ENCODE measurements at regions not wholly inside any gene's neighbourhood (a gene's known extent, or its start where the extent isn't known, plus 50 kb on each side); places are given as distances from the start of the nearest gene placed in this dataset.
A peak's percentile ranks its signal among the peaks of the same experiment; 100 is the strongest.
"Not testable (repeated sequence)": the region's sequence is repeated elsewhere in the genome, so short reads cannot be mapped to it uniquely, and the experiment has no call there.

DNA sequence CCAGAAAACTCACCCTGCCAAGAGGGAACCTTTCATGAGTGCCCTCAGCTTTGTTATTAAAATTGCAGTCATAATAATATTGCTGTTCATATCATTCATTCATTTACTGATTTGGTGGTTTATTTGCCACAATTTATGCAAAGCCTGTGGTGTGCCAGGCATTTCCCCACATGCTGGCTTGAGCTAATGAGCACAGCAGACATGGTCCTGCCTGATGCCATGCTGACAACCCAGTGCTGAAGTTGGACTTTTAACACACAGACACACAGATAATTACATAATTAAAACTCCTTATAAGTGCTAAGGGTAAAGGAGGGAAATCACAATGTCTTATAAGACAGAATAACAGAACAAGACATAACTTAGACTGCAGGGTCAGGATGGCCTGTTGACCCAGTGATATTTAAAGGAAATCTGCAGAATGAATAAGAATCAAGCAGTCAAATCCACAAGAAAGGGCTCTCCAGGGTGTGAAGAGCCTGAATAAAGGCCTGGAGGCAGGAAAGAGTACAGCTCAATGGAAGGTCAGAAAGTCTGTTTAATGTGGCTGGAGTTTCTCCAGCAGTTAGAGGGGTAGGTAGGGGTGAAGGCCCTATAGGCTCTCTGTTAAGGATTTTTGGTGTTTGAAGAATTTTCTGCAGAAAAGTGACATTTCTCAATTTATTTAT lies 196.9 kb upstream of the CDH11 start:
- DNase-seq = no peak

DNA sequence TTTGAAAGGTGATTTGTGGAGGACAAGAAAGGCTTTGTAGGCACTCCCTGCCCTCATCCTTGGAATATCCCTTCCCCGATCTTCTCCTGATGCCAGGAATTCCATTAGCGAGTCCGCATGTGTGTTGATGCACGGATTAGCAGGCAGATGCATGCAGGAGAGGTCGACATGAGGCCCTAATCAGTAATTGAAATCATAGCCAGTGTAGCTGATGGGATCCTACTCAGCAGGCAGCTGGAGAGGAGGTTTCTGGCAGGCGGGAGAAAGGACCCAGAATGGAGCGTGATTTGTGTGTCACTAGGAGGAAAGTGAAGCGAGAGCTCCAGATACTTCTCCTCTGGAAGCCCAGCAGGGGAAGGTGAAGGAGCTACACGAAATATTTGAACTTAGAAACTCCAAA lies 196.3 kb upstream of the CDH11 start:
- peak; percentile 20 for DNase-seq

GRCh38 chr16:65316808-65317207 lies 194.9 kb upstream of the CDH11 start:
- no peak for DNase-seq

DNA sequence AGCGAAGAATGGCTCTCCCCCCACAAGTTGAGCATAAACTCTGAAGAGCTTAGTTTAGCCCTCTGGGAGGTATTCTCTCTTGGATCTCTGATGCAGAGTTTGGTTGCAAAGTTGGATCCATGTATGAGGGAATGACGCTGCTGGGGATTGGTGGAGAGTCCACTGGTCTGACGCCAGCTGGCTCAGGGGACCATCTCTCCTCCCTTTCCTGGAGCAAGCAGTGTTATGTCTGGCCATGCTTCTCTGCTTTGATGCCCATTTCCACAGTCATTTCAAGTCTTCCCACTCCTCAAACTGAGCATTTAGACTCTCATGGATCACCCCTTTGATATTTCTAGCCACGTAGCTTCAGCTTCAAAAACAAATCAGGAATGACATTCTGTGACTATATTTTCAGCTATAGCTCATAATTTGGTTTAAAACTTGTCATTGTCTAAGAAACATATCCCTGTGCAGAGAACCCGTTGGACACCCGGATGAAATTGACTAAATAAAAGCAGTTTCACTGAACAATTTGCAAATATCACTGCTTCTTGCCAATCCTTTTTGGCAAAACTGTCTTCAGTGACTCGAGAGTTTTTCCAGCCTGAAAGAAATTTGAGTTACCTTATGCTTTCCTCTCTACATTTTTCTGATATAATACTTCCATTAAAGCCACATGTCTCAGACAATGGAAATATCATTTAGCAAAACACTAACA lies 193.4 kb upstream of the CDH11 start:
- no peak for DNase-seq

GRCh38 chr16:65314627-65315008 lies 192.8 kb upstream of the CDH11 start:
- DNase-seq = no peak

DNA sequence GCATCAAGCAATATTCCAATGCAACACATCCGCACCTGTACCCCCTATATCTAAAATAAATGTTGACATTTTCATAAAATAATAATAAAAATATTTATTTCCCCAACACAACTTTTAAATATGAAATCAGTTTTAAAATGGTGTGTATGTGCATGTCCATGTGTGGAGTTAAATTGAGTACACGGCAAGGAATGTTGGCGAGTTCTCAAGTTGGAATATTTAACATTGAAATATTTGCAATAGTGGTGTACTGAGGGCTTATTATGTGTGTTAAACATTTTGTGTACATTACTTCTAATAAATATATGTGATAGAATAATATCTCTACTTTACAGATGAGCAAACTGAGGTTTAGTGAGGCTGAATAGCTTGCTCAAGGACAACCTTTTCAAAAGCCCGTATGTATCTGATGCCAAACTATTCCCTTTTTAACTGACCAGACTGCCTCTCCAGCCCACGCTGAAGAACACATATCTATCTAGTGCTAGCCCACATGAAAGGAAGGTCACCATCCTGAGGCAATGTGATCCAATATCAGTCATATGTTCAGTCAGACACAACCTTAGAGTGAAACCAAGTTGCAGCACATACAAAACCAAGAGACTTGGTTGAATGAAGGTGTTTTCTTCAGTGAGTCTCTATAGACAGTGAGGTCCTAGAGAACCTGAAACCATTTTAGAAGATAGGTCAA lies 192.2 kb upstream of the CDH11 start:
- no peak for DNase-seq

DNA sequence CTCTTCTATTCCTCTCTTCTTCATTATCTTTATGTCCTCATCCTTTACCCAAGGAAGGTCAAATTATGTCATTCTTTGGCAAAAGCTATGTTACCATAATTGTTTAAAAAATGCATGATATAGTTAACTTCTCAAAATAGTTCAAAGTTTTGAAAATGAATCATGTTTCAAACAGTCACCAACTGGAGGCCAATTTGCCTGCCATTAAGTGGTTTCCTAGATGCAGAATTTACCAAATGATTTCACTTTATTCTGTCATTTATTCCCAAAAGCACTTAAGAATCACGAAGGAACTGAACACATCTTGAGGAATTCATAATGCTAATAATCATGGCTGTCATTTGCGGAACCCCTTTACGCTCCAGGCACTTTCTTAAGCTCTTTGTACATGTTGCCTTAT lies 190.9 kb upstream of the CDH11 start:
- DNase-seq = no peak

DNA sequence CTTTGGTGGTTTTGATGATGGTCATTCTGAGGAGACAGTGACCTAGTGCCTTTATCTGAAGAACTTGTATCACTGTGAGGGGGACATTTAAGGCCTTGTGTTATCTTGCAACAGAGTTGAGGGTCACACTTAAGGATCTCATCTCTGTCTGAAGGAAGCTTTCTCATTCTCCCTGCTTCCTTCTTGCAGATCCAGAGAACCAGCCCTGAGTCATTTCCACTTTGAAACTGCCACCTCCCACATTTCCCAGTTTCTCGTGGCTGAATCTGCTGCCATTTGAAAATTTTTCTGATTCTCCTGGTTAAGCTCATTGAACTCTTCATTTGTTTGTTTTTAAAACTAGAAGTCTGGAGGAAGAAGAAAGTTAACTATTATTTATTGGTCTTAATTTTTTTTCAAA lies 190.2 kb upstream of the CDH11 start:
- no peak for DNase-seq

- DNase-seq = not testable (repeated sequence)
These were observed 188.6 kb upstream of the CDH11 start for GRCh38 chr16:65310491-65310890.

DNA sequence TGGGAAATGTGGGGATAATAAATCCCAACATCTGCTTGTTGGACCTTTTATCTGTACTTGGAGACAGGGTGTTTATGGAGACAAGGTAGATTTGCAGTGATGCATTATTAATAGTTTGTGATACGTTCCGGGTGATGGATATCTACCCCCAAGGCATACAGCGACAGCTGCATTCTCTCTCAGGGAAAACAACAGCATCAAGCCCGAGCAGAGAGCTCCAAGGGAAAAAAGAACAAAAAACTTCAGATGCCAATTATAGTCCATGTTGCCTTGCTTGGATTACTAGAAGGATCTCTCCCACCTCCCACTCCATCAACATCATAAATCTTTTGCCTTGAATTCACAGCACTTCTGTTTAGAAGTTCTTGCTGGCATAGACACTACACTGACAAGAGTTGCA lies 187.5 kb upstream of the CDH11 start:
- no peak for DNase-seq

DNA sequence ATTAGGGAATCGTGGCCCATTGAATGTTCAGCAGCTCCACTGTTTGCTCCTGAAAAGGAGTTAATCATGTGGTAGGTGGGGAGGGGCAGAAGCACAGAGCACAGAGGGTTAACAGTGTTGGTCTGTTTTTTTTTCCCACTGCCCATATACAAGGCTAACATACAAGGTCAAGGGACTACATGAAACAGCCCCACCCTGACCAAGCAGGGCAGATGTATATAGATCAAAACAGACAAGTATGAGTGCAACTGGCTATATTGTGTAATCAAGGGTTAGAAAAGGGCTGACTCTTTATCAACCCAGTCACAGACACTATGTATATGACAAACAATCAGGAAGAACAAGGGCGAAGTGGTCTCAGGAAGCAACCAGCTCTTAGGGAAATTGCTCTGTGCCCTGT lies 186.6 kb upstream of the CDH11 start:
- DNase-seq = no peak

- no peak for DNase-seq
These were observed 185.4 kb upstream of the CDH11 start for GRCh38 chr16:65307286-65307685.

DNA sequence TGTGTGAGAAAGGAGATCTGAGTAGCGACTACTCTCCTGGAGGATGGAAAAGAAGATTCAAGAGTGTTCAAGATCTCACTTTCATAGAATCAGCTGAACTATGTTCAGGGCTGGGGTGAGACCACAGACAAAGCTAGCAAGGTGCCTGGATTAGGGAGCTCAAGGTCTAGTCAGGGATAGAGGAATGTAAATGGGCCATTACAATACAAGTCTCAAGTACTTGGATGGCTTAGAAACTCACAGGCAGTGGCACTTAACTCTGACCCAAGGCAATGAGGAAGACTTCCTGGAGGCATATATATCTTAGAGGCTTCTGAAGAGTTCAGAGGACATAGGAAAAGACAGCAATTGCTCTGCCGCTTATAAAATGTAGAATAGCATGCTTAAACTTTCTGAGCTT lies 184.9 kb upstream of the CDH11 start:
- DNase-seq = no peak

DNA sequence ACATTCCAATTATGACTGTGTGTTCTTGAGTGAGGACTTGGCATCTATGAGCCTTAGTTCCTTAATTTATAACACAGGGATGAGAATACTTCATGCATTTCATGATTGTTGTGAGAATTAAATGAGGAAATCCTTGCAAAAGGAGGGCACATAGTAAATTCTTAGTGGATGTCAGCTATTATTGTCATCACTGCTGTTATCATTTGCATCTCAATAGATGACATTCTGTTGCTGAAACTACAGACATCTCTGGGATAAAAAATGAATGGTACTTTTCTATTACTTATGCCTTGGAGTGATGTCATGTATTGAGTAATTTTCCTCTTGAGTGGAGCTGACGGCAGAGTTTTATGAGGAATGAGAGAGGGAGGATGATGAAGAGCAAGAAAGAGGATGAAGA lies 184.4 kb upstream of the CDH11 start:
- no peak for DNase-seq

DNA sequence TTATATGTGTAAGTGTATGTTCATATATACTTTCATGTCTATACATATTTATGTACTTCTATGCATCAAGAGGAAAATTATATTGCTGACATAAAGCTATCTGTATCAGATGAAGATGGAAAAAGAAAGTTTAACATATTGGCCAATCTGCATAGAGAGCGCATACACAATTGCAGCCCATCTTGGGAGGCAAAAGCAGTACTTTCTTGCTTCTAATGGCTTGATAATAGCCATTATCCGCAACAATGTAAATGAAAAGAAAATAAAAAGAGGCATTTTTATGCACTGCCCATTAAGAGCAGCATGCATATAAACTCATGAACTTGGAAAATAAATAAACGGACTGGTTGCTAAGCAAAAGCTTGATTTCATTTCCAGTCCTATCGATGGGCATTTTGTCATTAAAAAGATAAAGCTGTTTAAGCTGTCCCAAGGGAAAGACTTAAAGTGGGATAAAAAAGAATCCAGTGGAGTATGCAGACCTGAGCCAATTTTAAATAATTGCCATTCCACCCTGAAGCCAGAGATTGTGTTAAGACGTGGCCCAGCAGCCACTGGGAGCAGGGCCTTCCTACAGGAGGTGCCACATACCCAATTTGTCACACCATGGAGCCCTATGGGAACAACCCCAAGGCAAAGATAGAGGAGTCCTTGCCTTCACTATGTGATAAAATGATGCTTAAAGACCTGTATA lies 183.6 kb upstream of the CDH11 start:
- no peak for DNase-seq

DNA sequence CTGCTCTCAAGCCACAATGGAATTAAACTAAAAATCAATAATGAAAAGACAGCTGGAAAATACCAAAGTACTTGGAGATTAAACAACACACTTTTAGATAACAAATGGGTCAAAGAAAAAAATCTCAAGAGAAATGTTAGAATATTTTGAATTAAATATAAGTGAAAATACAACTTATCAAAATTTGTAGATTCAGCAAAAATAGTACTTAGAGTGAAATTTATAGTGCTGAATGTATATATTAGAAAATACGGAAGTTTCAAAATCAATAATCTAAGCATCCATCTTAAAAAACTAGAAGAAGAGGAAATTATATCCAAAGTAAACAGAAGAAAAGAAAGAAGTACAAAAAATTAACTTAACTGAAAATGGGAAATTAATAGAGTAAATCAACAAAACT lies 179.2 kb upstream of the CDH11 start:
- DNase-seq = no peak

- DNase-seq = no peak
These were observed 175.6 kb upstream of the CDH11 start for GRCh38 chr16:65297453-65297852.

DNA sequence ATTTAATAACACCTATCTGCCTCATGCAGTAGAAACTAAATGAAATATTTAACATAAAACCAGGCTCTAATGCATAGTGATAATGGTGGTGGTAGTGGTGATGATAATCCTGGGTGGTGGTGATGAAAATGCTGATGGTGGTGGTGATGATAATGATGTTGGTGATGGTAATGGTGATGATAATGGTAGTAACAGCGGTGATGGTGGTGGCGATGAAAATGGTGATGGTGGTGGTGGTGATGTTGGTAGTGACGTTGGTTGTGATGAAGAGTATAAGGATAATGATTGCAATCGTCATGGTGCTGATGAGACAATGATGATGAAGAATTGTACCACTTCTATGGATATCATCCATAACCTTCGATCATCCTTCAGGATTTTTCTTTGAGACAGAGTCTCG lies 173.7 kb upstream of the CDH11 start:
- DNase-seq = no peak

DNA sequence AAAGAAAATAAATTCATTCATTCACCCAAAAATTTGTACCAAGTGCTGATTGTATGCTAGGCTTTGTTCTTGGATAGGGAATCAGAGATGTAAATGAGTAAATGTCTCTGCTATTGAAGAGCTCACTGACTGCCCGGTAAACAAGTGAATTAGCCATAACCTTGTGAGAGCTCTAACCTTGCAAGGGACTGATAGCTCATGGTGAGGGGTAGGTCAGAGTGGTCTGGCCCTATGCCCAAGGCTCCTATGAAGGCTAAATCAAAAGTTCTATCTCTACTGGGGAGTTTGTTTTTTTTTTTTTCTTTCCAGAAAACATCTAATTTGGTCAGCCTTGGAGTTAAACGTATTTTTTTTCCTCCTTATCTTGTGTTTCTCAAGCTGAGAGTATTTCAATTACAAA lies 172.8 kb upstream of the CDH11 start:
- DNase-seq = no peak

- DNase-seq = no peak
These were observed 172.3 kb upstream of the CDH11 start for GRCh38 chr16:65294165-65294564.

GRCh38 chr16:65289022-65289421 lies 167.2 kb upstream of the CDH11 start:
- DNase-seq = no peak

- no peak for DNase-seq
These were observed 165.4 kb upstream of the CDH11 start for GRCh38 chr16:65287307-65287706.

- peak; percentile 8 for DNase-seq
These were observed 163.5 kb upstream of the CDH11 start for GRCh38 chr16:65285128-65286048.

All from NCI-H1092 treated with DMSO at 0.1 percent for 48 hours (cell line).